Esophagus muscularis mucosa (tissue), 4 donors: ENCODE measurements at regions not wholly inside any gene's neighbourhood (a gene's known extent, or its start where the extent isn't known, plus 50 kb on each side); places are given as distances from the start of the nearest gene placed in this dataset.
"Not testable (repeated sequence)": the region's sequence is repeated elsewhere in the genome, so short reads cannot be mapped to it uniquely, and the experiment has no call there.

ENCODE experiments used
- DNase-seq: peaks from one replicate; pipeline ENCODE4 v3.0.0-alpha.2; 2017; ENCODE audit errors: extremely low spot score
- H3K27ac ChIP-seq, 4 donors: fragments of 200-600 bp; sonication (generic); replicated peaks in 1 of 4; 1 replicate in 3 of 4; 2 replicates in 1 of 4; pipeline ENCODE4 v1.5.1; 2016 to 2019; ENCODE audit warnings: mild to moderate bottlenecking in 1 of 4
- H3K27me3 ChIP-seq, 4 donors: fragments of 200-600 bp; sonication (generic); one replicate each; pipeline versions ENCODE4 v1.5.1 to v1.6.0; 2016 to 2019
- H3K36me3 ChIP-seq, 4 donors: fragments of 200-600 bp; sonication (generic); one replicate each; pipeline ENCODE4 v1.5.1; 2016 to 2019
- H3K4me1 ChIP-seq, 4 donors: fragments of 200-600 bp; sonication (generic); one replicate each; pipeline ENCODE4 v1.5.1; 2016 to 2019
- H3K4me3 ChIP-seq, 4 donors: fragments of 200-600 bp; sonication (generic); 1 replicate in 2 of 4; 2 replicates in 2 of 4; pipeline ENCODE4 v1.5.1; 2016 to 2019; ENCODE audit warnings: mild to moderate bottlenecking in 4 of 4, moderate library complexity in 1 of 4
- H3K9me3 ChIP-seq, 4 donors: fragments of 200-600 bp; sonication (generic); 1 replicate in 3 of 4; 2 replicates in 1 of 4; pipeline ENCODE4 v1.5.1; 2016 to 2019
- CTCF ChIP-seq, 3 experiments: fragments of 200-600 bp in 2 of 3; fragments of 450-650 bp in 1 of 3; sonication (generic) in 2 of 3; IDR thresholded peaks; one replicate each; pipeline ENCODE4 v1.5.1; 2017 to 2019; ENCODE audit warnings: antibody characterized with exemption in 3 of 3, mild to moderate bottlenecking in 2 of 3, moderate library complexity in 1 of 3
- EP300 ChIP-seq: sonication (generic); formaldehyde crosslinking; IDR thresholded peaks from one replicate; pipeline ENCODE4 v1.6.1; 2017; ENCODE audit warnings: antibody characterized with exemption
- POLR2A ChIP-seq: fragments of 450-650 bp; IDR thresholded peaks from one replicate; pipeline ENCODE4 v1.6.1; 2017; ENCODE audit warnings: antibody characterized with exemption, moderate library complexity, mild to moderate bottlenecking, low read depth
- POLR2AphosphoS5 ChIP-seq, 2 donors: sonication (generic); formaldehyde crosslinking; IDR thresholded peaks; one replicate each; pipeline ENCODE4 v1.6.1; 2017; ENCODE audit warnings: antibody characterized with exemption in 2 of 2
- WGBS: methylation state at CpG from one replicate; pipeline ENCODE4 v1.1.5; 2018; 5-methylcytosine and 5-hydroxymethylcytosine counted together
- intact Hi-C: fragments of 100-400 bp; cut with DNase I; formaldehyde crosslinking; loops from one replicate; pipeline ENCODE4 v1.15.1; 2023

GRCh38 chr17:26773189-26774188, 520.4 kb upstream of the WSB1 start:
- H3K4me1 ChIP-seq, result no peaks in the 10 kb centered on the region
- no peak overlapping the region for H3K27ac ChIP-seq
- H3K36me3 ChIP-seq, result no peaks in the 10 kb centered on the region
- DNase-seq, result no peak
- 69% methylated on average over 116 of the region's 118 CpGs for WGBS
- peaks cover 0 to 51% (median 9%) of the 10 kb centered on the region in 4 donors for H3K27me3 ChIP-seq
- no peak overlapping the region for H3K4me3 ChIP-seq
- intact Hi-C loops, result no loop called here
- TF ChIP-seq EP300 (no peak), CTCF (IDR thresholded peaks at IDR 0.05) (no peak), POLR2A (no peak), POLR2AphosphoS5 (IDR thresholded peaks at IDR 0.05) (no peak)
- peaks cover 0 to 32% (median 27%) of the 10 kb centered on the region in 4 donors for H3K9me3 ChIP-seq

DNA sequence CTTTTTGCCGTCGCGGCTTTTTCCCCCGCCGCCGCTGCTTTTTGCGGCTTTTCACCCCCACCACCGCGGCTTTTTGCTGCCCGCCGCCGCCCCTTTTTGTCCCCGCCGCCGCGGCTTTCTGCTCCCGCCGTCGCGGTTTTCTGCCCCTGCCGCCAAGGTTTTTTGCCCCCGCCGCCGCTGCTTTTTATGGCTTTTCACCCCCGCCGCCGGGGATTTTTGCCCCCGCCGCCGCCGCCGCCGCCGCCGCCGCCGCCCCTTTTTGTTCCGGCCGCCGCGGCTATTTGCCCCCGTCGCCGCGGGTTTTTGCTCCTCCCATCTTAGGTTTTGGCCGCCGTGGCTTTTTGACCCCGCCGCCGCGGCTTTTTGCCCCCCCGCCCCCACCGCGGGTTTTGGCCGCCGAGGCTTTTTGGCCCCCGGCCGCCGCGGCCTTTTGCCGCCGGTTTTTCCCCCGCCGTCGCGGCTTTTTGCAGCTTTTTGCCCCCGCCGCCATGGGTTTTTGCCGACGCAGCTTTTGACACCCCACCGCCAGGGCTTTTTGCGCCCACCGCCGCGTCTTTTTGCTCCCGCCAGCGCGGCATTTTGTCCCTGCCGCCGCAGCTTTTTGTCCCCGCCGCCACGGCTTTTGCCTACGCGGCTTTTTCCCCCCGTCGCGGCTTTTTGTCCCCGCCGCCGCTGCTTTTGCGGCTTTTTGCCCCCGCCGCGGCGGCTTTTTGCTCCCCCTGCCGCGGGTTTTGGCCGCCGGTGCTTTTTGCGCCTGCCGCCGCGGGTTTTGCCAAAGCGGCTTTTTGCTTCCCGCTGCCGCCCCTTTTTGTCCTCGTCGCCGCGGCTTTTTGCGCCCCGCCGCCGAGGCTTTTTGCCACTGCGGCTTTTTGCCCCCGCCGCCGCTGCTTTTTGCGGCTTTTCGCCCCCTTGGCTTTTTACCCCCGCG, 519.4 kb upstream of the WSB1 start:
- 57% methylated on average over 123 of the region's 123 CpGs for WGBS
- Histone ChIP-seq H3K27me3 (peaks cover 0 to 57% (median 9%) of the 10 kb centered on the region in 4 donors), H3K4me1 (no peaks in the 10 kb centered on the region), H3K36me3 (no peaks in the 10 kb centered on the region), H3K4me3 (no peak overlapping the region), H3K9me3 (peaks cover 0 to 32% (median 27%) of the 10 kb centered on the region in 4 donors), H3K27ac (no peak overlapping the region)
- intact Hi-C loops, result no loop called here
- no peak for DNase-seq
- no peak for TF ChIP-seq POLR2AphosphoS5 (IDR thresholded peaks at IDR 0.05)
- no peak for TF ChIP-seq EP300
- no peak for TF ChIP-seq POLR2A
- TF ChIP-seq CTCF (IDR thresholded peaks at IDR 0.05), result no peak

DNA sequence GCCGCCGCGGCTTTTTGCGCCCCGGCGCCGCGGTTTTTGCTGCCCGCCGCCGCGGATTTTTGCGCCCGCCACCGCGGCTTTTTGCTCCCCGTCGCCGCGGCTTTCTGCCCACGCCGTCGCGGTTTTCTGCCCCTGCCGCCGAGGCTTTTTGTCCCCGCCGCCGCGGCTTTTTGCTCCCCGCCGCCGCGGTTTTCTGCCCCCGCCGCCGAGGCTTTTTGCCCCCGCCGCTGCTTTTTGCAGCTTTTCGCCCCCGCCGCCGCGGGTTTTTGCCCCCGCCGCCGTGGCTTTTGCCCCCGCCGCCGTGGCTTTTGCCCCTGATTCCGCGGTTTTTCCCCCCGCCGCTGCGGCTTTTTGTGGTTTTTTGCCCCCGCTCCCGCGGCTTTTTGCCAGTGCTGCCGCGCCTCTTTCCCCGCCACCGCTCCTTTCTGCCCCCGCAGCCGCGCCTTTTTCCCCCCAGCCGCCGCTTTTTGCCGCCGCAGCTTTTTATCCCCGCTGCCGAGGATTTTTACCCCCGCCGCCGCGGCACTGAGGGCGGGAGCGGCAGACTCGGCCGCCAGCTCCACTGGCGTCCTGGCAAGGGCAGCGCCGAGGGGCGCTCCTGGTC, 518.6 kb upstream of the WSB1 start:
- WGBS, result 61% methylated on average over 82 of the region's 83 CpGs
- no peaks in the 10 kb centered on the region for H3K36me3 ChIP-seq
- H3K4me1 ChIP-seq, result no peaks in the 10 kb centered on the region
- intact Hi-C loops, result no loop called here
- TF ChIP-seq EP300 (no peak), POLR2A (no peak), CTCF (IDR thresholded peaks at IDR 0.05) (no peak), POLR2AphosphoS5 (IDR thresholded peaks at IDR 0.05) (no peak)
- H3K27ac ChIP-seq, result no peak overlapping the region
- H3K4me3 ChIP-seq, result no peak overlapping the region
- H3K27me3 ChIP-seq, result peaks cover 0 to 62% (median 9%) of the 10 kb centered on the region in 4 donors
- no peak for DNase-seq
- H3K9me3 ChIP-seq, result peaks cover 0 to 35% (median 28%) of the 10 kb centered on the region in 4 donors

DNA sequence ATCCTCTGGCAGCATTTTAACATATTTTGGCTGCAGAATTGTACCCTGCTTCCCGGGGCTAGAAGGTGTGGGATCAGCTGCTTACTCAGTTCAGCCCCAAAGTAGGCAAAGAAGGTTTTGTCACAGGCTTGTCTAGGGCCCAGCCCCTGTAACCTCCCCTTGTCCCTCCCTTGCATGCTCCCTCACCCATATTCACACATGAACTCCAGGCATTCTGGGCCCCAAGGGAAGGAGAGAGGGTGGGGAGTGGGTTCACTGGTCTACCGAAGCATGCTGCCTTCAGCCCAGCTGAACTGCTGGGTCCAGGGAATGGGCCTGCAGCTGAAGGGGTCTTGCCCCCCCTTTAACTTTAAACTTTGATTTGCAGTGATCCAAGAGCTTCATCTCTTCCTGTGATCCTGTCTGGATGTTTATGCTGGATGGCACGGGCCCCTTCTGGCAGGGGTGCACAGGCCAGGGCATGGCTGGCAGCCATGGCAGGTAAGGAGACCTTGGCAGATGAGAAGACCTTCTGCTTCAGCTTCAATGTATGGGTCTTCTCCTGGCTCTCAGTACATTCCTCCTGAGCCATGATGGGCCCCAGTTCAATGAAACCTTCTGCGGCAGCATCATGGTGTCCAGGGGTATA, 513.6 kb upstream of the WSB1 start:
- DNase-seq, intact Hi-C loops: not testable (repeated sequence)

More for the DNA sequence above, 513.6 kb upstream of the WSB1 start:
- not testable (repeated sequence) for H3K4me1 ChIP-seq, H3K4me3 ChIP-seq, H3K27ac ChIP-seq, H3K36me3 ChIP-seq
- Histone ChIP-seq H3K9me3 (peaks cover 0 to 35% (median 22%) of the 10 kb centered on the region in 4 donors), H3K27me3 (peaks cover 0 to 40% (median 2%) of the 10 kb centered on the region in 4 donors)
- WGBS, result 75% methylated on average over 3 of the region's 4 CpGs
